GM12801 (cell line): ENCODE measurements at regions not wholly inside any gene's neighbourhood (a gene's known extent, or its start where the extent isn't known, plus 50 kb on each side); places are given as distances from the start of the nearest gene placed in this dataset.

Source experiments
- TF ChIP-seq, protein P1 (sequence below): IDR thresholded peaks from one replicate; pipeline ENCODE4 v1.5.1; 2011; ENCODE audit warnings: control low read depth; ENCODE audit not compliant: insufficient read length; ENCODE audit errors: extremely low read depth

- TF ChIP-seq, protein P1, sequence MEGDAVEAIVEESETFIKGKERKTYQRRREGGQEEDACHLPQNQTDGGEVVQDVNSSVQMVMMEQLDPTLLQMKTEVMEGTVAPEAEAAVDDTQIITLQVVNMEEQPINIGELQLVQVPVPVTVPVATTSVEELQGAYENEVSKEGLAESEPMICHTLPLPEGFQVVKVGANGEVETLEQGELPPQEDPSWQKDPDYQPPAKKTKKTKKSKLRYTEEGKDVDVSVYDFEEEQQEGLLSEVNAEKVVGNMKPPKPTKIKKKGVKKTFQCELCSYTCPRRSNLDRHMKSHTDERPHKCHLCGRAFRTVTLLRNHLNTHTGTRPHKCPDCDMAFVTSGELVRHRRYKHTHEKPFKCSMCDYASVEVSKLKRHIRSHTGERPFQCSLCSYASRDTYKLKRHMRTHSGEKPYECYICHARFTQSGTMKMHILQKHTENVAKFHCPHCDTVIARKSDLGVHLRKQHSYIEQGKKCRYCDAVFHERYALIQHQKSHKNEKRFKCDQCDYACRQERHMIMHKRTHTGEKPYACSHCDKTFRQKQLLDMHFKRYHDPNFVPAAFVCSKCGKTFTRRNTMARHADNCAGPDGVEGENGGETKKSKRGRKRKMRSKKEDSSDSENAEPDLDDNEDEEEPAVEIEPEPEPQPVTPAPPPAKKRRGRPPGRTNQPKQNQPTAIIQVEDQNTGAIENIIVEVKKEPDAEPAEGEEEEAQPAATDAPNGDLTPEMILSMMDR, result no peak
Observed at GRCh38 chr4:124199185-124199584, 513.3 kb downstream of the ANKRD50 start.

- TF ChIP-seq, protein P1, result no peak
Observed at GRCh38 chr4:124199755-124200154, 512.8 kb downstream of the ANKRD50 start.

GRCh38 chr4:124201636-124202035 lies 510.9 kb downstream of the ANKRD50 start:
- TF ChIP-seq, protein P1, result no peak

DNA sequence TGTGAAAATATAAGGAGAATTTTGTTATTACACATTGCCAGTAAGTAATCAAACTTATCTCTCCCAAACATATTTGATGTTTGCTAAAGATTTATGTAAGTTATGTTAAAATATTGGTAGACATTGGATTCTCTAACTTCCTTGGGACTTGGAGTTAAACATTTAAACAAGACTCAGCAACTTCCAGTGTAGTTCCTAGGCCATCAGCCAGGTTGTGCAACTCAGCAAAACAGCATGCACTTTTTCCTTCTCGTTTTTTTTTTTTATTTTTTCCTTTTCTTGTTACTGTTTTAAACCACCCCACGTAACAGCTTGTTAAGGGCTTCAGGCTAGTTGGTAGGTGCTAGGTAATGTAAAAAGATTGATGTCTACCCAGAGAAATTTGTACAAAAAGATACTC lies 510.4 kb downstream of the ANKRD50 start:
- TF ChIP-seq, protein P1, result no peak

- TF ChIP-seq, protein P1, result no peak
Observed at GRCh38 chr4:124203613-124204238, 508.8 kb downstream of the ANKRD50 start.

DNA sequence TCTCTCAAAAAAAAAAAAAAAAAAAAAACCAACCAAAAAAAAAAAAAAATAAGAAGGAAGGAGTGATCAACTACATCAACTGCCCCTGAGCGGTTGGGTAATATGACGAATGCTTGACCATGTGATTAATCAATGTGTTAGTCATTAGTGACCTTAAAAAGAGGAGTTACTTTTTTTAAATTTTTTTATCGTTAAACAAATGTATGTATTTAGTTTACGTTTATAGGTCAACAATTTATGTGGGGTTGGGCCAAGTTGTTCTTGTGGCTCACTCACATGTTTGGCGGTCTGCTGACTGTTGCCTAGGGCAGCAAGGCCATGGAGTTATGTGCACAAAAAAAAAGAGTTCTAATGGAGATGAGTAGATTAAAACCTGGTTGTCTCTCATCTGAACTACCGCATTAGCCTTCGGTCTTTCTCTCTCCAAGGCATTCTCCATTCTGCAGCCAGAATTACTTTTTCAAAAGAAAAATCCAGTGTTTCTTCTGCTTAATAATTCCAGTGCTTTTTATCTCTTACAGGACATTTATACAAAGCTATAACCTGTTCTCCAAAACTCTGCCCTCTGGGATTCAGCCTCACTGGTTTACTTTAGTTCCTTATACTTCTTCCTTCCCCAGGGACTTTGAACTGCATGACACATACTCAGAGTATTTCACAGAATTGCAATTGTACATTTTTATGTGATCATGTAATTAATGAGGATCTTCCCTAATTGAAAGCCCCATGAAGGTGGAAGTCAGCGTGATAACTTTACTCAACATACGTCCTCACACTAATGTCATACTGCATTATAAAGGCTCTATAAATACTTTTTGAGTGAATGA lies 505.5 kb downstream of the ANKRD50 start:
- TF ChIP-seq, protein P1, result no peak

DNA sequence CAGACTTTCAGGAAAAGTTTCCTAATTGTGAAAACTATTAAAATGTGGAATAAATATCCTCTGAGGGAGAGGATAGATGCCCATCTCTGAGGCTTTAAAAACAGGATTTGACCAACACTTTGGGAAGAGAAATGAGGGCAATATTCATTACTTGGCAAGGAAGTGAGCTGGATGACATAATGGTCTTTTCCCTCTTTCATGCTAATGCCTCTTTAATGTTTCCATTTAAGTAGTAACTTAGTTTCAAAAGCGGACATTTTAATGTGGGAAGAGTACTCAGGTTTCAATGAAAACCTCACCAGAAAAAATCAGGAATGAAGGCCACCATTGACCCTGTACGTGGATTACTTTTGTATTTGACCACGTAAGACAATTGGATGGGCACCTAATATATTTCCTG lies 503.3 kb downstream of the ANKRD50 start:
- TF ChIP-seq, protein P1, result no peak
